Hepatocyte (in vitro differentiated cells): ENCODE measurements at regions not wholly inside any gene's neighbourhood (a gene's known extent, or its start where the extent isn't known, plus 50 kb on each side); places are given as distances from the start of the nearest gene placed in this dataset.

Source experiments
- CTCF ChIP-seq: fragments of 200-600 bp; sonication (generic); IDR thresholded peaks from 2 replicates; pipeline ENCODE4 v1.5.1; 2016; ENCODE audit warnings: antibody characterized with exemption, mild to moderate bottlenecking; ENCODE audit not compliant: poor library complexity
- EZH2 ChIP-seq: fragments of 200-600 bp; sonication (generic); IDR thresholded peaks from 2 replicates; pipeline ENCODE4 v1.6.1; 2016; ENCODE audit warnings: antibody characterized with exemption, mild to moderate bottlenecking, borderline replicate concordance

DNA sequence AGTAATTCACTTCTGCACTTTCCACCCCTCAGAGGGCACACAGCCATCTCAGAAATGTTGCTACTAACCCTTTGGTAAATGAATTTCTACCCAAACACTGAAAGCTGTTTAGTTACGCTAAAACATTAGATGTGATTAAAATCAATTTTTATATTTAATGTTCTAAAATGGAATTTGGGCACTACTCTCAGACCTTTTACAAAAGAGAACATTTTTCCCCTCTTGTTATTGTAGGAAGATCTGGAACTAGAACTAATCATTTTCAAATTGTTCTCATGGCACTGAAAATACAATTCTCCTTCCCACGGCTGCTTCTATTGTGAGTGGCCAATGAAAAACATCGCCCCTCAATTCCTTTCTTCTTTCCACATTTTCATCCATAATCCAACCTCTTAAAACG is 627.4 kb downstream of the CDH26 start:
- TF ChIP-seq CTCF (no peak), EZH2 (no peak)
